ENCODE measurements at regions not wholly inside any gene's neighbourhood (a gene's known extent, or its start where the extent isn't known, plus 50 kb on each side); places are given as distances from the start of the nearest gene placed in this dataset.

DNA sequence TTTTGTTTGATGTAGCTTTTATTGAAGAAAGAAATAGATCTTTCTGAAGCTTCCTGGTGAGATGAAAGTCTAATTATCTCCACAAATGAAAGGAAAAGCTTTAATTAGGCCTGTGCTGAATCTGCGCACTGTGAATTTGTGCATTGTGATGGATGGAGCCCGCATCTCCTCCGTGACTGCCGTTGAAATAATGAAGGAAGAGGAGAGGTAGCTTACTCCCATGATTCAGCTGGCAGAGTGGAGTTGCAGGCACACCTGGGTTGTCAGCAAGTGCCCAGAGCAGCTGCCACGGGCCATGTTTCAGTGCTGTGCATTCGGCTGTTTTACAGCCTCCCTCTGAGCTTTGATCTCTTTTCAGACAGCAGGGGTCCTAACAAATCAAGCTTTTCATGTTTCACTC lies 735.3 kb upstream of the TENM3 start:
- no peak for DNase-seq

DNA sequence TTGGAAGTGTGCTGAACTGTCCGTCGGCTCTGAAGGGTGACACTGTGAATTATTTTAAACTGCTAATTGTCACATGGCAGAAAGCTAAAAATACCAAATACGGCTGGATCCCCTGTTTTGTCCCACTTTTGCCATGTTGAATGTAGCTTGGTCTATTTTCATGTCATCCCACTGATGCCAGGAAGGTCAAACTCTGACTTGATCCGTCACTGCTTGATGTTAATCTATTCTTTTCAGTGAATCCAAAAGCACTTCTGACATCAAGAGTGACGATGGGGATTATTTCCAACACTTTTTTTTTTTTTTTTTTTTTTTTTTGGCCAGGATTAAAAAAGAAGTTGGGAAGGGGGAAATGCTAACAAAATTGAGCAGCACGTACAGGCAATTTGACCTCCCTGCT lies 734.6 kb upstream of the TENM3 start:
- DNase-seq = no peak

DNA sequence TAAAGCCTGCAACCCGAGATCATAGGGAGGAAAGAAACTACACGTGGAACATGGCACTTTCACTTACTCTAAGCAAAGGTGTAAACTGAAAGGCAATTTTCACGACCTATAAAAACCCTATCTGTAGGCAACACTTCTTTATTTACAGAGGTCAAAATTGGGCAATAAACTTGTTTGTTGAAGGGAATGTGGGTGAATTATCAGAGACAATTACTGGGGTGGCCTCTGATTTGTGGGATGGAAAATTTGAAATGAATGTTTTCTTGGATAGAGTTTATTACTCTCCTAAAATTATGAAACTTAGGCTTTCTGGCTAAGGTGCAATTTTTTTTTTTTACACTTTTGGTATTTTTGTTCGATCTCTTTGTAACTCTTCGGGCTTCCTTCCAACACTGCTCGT lies 734.1 kb upstream of the TENM3 start:
- DNase-seq = no peak

DNA sequence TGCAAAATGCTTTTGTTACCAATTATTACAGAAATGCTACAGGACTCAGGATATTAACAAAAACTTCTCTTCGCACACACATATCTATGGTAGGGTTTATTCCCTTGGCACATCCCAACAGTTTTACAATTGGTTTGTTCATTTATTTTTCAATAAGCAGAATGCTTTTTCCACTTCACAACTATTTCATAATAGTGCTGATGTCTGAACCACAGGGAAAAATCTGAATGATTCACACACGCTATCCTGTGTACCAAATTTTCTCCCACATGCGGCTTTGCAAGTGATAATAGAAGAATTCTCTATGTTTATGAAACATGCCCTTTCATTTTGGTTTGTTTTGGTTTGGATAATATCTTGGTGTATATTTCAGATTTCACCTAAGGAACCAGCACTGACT lies 725.7 kb upstream of the TENM3 start:
- no peak for DNase-seq

DNA sequence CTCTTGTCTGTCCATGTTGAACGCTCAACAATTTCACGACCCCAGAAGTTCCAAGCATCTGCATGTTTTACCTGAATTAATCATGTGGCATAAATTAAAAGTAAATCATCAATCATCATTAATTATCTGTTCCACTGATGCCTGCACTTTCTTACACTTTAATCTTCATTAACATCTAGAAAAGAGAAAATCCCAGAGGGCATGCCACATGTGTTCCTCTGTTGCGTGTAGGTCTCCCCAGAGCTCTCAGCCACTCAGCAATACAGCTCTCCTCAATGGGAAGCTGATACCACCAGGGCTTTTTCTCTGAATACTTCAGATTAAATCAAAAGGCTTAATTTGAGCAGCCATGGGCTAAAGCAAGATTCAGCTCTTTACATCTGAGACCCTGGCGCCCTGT lies 722.4 kb upstream of the TENM3 start:
- no peak for DNase-seq

DNA sequence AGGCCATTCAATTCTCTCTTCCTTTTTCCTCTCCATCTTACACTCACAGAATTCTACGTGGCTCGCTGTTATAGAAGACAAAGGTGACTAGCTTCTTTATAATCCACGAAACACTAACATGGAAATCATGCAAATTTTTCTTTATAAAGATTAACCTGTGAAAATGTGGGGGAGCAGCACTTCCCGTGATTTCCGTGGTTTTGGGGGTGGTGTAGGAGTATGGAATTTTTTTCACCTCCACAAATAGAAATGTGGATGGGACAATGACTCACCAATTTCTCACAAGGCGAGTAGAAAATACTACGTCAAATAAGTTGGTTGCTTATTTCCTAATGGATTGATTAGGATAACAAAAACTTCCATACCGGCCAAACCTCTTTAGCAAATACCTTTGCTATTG lies 719.2 kb upstream of the TENM3 start:
- no peak for DNase-seq

GRCh38 chr4:181524499-181524898 lies 718.7 kb upstream of the TENM3 start:
- no peak for DNase-seq

DNA sequence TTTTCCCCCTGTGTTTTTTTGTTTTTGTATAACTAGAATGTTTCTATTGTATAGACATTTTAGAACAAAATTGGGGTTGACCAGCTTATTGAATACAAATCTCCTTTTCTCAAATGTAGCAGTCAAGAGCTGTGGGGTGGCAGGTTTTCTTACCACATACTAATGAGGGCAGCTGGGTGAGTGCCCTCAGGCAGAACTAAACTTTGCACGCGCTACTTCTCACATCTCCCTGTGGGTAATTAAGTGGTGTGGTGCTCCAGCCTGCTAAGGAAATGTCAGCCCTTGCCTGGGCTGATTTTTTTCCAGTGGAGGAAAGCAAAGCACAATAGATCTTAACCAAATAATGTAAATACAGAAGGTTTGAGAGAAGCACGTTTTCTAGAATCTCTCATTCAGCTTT lies 717.6 kb upstream of the TENM3 start:
- no peak for DNase-seq

- peak; percentile 19 to 22 for DNase-seq
Observed at GRCh38 chr4:181528570-181529184, 714.5 kb upstream of the TENM3 start.

DNA sequence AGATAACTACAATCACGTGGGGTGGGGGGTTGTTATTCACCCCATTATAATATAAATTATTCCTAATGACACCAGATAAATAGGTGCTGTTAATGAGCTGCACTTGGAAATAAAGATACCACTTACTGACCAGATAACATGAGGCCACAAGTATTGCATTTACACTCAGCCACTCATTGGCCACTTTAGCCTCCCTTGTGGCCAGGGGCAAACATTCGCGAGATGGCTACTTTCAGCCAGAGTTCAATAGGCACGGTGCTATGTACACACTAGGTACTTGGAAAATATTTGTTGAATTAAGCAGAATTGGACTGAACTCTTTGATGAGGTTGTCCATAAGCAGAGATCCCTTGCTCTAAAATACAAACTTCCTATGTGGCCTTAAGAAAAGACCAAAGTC lies 713.7 kb upstream of the TENM3 start:
- DNase-seq = no peak

DNA sequence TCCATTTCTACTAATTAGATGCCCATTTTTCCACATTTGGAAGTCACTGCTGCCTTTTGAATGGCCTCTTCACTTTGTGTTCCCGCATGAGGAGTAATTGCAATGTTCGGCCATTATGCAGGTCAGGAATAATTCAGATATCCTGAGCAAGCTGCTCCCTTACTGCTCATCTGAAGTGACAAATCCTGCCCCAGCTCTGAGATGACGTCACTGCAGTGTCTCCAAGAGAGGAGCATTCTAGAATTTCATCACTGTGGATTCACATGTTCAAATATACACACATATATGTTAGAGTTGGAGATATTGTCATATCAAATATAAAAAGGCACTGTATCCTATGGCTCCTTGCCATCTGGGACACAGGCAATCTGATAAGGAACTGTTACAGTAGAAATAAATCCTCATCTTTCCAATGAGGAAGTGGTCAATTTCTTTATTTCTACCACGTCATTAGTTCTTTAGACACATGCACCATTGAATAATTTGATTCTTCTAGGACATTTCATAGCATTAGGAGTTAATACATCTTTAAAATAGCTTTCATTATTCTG lies 706.9 kb upstream of the TENM3 start:
- no peak for DNase-seq

DNA sequence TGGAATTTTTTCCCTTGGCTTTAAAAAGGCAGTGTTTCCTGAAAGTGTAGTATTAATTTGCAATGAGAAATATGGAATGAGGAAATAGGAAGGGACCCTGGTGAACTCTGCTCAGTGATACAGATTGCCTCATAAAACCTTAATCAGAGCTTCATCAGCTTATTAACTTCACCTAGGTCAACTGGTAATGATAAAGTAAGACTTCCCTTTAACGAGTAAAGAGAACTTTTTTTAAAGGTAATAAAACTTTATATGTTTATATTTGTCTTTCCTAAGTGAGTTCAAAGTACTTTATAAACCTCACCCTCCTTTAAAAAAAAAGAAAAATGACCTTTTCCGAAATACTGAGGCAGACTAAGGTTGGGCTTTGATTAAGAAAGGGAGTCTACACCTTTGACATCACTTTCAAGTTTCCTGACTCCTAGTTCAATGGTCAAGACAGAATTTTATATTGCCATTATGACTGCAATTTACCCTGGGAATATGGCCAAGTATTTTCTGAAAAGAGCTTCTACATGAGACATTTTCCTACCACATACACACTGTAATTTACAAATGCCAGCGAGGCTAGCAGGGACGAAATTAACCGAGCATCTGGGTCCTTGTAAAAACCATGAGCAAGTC lies 706.3 kb upstream of the TENM3 start:
- DNase-seq = no peak

DNA sequence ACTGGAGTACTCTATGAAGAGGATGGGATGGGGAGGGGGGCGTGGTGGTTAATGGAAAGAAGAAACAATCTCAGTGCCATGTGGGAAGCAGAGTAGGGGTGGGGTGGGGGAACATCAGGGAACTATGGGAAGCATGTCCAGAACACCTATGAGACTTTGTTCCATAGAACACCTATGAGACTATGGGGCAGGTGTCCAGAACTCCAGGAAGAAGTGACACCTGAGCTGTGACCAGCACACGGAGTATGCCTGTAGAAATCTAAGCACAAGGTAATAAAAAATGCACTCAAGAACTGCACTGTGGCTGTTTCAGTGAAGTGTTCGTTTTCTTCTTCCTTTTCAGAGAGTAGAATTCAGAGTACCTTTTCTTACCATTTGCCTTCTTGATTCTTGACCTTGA lies 704.8 kb upstream of the TENM3 start:
- no peak for DNase-seq

DNA sequence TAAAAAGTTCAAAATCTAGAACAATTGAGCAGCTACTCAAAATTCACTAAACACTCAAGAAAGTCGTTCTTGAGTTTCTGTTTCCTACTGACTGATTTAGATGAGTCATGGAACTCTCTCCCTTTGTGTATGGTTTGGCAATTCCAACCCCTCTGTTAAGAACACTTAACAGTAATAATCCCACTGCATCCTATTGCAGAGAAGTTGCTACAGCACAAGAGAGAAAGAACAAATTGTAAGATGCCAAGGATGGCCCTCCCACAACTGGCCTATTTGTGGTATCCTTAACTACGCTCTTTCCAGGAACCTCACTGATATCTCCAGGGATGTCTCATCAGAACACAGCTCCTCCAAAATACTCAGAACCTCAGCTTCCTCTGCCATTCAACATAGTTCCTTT lies 701.8 kb upstream of the TENM3 start:
- DNase-seq = no peak

DNA sequence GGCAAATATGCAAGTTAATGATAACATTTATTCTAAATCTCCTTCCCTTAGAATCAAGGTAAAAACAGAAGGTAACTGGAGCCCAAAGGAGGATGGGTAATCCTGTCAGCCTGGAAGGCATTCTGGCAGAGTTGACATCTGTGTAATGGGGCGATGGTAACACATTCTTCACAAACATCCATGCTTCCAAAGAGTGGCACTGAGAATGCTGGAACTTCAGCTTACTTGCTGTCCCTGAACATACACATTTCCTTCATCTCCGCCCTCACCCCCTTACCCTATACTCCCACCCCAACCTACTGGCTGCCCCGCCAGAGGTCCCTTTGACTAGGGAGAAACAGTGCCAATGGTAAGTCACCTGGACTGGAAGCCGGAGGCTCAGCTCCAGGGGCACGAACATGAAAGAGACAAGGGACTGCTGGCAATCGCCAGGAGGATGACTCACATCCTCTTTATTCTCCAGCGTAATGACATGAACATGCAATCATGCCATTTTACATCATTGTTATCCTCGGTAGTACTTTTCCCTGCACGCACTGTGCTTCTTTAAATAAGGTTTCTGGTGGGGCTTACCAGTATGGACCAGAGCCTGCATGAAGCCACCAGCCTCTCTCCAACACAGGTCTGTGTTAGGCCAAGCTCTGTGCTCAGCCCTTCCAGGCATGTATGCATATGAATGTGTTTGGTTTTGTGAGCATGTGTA lies 694.2 kb upstream of the TENM3 start:
- no peak for DNase-seq

- no peak for DNase-seq
Observed at GRCh38 chr4:181549576-181550188, 693.5 kb upstream of the TENM3 start.

GRCh38 chr4:181550381-181550780 lies 692.8 kb upstream of the TENM3 start:
- no peak for DNase-seq

DNA sequence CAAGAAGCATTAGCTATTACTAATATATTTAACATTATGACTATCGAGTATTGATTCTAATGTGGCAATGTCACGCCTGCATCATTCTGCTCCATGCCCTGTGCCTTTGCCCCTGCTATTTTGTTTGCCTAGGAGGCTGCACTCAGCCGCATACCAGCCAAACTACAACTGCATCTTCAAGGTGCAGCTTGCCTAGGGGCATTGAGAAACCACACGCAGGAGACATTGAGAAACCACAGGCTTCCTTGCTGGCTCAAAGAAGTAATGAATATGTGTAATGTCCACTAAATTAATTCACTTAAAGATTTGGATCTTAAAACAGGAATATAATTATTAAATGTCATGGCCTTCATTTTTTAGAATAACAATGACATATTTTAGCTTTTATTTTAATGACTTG lies 683.6 kb upstream of the TENM3 start:
- no peak for DNase-seq

GRCh38 chr4:181562399-181562798 lies 680.8 kb upstream of the TENM3 start:
- DNase-seq = no peak

- DNase-seq = no peak
Observed at GRCh38 chr4:181564625-181565024, 678.6 kb upstream of the TENM3 start.

- DNase-seq = no peak
Observed at GRCh38 chr4:181566490-181566889, 676.7 kb upstream of the TENM3 start.

GRCh38 chr4:181569553-181569952 lies 673.6 kb upstream of the TENM3 start:
- DNase-seq = no peak

GRCh38 chr4:181578911-181579310 lies 664.3 kb upstream of the TENM3 start:
- DNase-seq = no peak

DNA sequence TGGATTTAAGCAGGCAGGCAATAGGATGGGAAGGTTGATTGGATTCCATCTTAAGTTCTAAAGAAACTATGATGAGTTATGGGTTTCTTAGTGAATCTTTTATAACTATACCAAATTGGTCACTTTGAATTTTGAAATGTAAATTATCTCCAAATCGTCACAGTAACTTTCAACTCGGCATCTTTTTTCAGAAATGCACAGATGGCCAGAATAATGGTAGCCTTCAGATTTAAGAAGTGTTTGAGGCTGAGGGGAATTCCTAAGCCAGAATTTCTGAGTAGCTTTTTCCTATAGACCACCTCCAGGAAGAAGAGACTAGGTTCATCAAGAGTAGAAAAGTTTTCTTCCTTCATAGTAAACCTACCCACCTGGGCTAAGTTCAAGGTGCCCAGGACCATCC lies 663.7 kb upstream of the TENM3 start:
- DNase-seq = no peak
